SK-MEL-5 (cell line): ENCODE measurements at regions not wholly inside any gene's neighbourhood (a gene's known extent, or its start where the extent isn't known, plus 50 kb on each side); places are given as distances from the start of the nearest gene placed in this dataset.

Experiments used
- DNase-seq: peaks from one replicate; pipeline ENCODE4 v3.0.0-alpha.2; 2016; ENCODE audit warnings: low read depth, low spot score
- in situ Hi-C: cut with HindIII; loops from 2 replicates; pipeline ENCODE4 v1.10.0; 2016; ENCODE audit warnings: low sequenced_read_pairs, high pct_unique_total_duplicates, low pct_unique_long_range_greater_than_20kb

GRCh38 chr14:98175436-98175835 lies 1096.6 kb downstream of the BCL11B start:
- in situ Hi-C loops = no loop called here
- DNase-seq = no peak

- in situ Hi-C loops = no loop called here
- DNase-seq = no peak
These were observed 1096.1 kb downstream of the BCL11B start for GRCh38 chr14:98175881-98176280.

- no peak for DNase-seq
- in situ Hi-C loops = no loop called here
These were observed 1095.1 kb downstream of the BCL11B start for GRCh38 chr14:98176892-98177291.

- in situ Hi-C loops = no loop called here
- no peak for DNase-seq
These were observed 1094.4 kb downstream of the BCL11B start for GRCh38 chr14:98177551-98177950.

GRCh38 chr14:98181241-98181640 lies 1090.8 kb downstream of the BCL11B start:
- in situ Hi-C loops = no loop called here
- no peak for DNase-seq

GRCh38 chr14:98181768-98182167 lies 1090.2 kb downstream of the BCL11B start:
- in situ Hi-C loops = no loop called here
- no peak for DNase-seq

- in situ Hi-C loops = no loop called here
These were observed 1089.5 kb downstream of the BCL11B start for GRCh38 chr14:98182393-98183055.

GRCh38 chr14:98183556-98183955 lies 1088.4 kb downstream of the BCL11B start:
- in situ Hi-C loops = no loop called here
- DNase-seq = no peak

More at GRCh38 chr14:98182393-98183055, 1089.5 kb downstream of the BCL11B start:
- no peak for DNase-seq

GRCh38 chr14:98184457-98184856 lies 1087.5 kb downstream of the BCL11B start:
- in situ Hi-C loops = no loop called here
- no peak for DNase-seq

GRCh38 chr14:98185036-98185435 lies 1087.0 kb downstream of the BCL11B start:
- in situ Hi-C loops = no loop called here
- no peak for DNase-seq

- DNase-seq = no peak
- in situ Hi-C loops = no loop called here
These were observed 1085.9 kb downstream of the BCL11B start for GRCh38 chr14:98186140-98186539.

- DNase-seq = no peak
- in situ Hi-C loops = no loop called here
These were observed 1084.7 kb downstream of the BCL11B start for GRCh38 chr14:98187281-98187680.

GRCh38 chr14:98189062-98189461 lies 1082.9 kb downstream of the BCL11B start:
- in situ Hi-C loops = no loop called here
- no peak for DNase-seq

- in situ Hi-C loops = no loop called here
- DNase-seq = no peak
These were observed 1082.5 kb downstream of the BCL11B start for GRCh38 chr14:98189511-98189910.

GRCh38 chr14:98189944-98190343 lies 1082.1 kb downstream of the BCL11B start:
- in situ Hi-C loops = no loop called here
- DNase-seq = no peak

GRCh38 chr14:98192946-98193345 lies 1079.1 kb downstream of the BCL11B start:
- in situ Hi-C loops = no loop called here

GRCh38 chr14:98194821-98195220 lies 1077.2 kb downstream of the BCL11B start:
- in situ Hi-C loops = no loop called here

More at GRCh38 chr14:98192946-98193345, 1079.1 kb downstream of the BCL11B start:
- no peak for DNase-seq

GRCh38 chr14:98195256-98195655 lies 1076.7 kb downstream of the BCL11B start:
- in situ Hi-C loops = no loop called here
- no peak for DNase-seq

More at GRCh38 chr14:98194821-98195220, 1077.2 kb downstream of the BCL11B start:
- no peak for DNase-seq

GRCh38 chr14:98197933-98198332 lies 1074.1 kb downstream of the BCL11B start:
- in situ Hi-C loops = no loop called here
- DNase-seq = no peak

GRCh38 chr14:98198385-98198784 lies 1073.6 kb downstream of the BCL11B start:
- in situ Hi-C loops = no loop called here
- DNase-seq = no peak
